NCI-H446 treated with DMSO at 0.1 percent for 48 hours (cell line): ENCODE measurements at regions not wholly inside any gene's neighbourhood (a gene's known extent, or its start where the extent isn't known, plus 50 kb on each side); places are given as distances from the start of the nearest gene placed in this dataset.

Experiments
- DNase-seq: peaks from one replicate; lab custom pipeline; 2025; lab: John Stamatoyannopoulos, UW

DNA sequence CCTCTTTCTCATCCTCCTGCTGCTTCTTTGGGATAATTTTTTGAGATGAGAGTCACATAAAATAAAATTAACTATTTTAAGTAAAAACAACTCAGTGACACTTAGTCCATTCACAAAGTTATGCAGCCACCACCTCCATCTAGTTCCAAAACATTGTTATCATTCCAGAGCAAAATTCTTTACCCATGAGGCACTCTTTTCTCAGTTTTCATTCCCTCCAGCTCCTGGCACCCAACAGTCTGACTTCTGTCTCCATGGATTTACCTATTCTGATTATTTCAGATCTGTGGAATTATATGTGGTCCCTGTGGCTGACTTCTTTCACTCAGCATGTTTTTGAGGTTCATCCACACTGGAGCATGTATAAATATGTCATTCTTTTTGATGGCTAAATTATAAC, 239.9 kb upstream of the DYNLRB2 start:
- no peak for DNase-seq

DNA sequence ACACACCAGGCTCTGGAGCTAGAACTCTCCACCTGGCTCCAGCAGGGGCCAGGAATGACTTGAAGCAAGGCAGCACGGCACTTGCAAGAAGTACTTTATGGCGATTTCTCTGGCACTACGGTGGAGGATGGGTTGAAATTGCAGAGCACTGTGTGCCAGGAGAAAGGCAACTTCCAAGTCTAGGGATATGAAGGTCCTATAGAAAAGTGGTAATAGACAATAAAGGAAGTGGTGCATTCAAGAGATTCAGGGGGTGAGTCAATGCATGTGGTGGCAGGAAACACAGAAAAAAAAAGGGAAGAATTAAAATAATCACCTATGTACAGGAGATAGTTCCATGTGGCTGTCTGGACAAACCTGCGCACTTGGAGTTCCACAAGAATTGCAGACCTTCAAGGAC, 240.3 kb upstream of the DYNLRB2 start:
- no peak for DNase-seq

DNA sequence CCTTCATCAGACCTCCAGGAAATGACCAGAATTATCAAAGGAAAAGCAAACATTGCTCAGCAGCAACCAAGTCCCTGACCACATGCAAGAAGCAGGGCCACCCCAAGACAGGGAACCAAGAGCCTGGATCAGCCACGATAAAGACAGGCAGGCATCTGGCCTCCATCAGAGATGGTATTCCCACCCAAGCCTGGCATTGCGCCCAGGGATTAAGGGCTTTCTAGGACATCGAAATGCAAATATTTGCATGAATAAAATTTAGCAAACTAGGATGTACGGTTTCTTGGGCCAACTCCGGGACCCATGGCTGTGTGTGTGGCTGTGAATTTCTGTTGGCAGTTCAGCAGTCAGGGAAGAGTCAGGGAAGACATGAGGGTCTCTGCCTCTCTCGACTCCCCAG, 241.4 kb upstream of the DYNLRB2 start:
- no peak for DNase-seq

DNA sequence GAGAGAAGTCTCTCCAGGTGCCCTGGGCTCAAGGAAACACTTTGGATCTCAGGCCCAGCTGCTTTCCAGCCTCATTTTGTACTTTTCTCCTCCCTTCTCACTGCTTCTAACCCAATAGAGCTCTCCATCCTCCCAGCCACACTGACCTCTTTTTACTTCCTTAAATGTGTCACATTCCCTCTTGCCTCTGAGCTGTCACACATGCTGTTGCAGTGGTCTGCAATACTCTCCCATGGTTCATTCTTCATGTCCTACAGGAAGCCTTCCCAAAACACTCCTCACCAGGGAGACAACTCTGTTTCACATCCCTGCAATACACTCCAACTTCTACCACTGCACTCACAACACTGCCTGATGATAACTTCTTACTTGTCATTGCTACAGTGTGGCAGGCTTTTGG, 242.1 kb upstream of the DYNLRB2 start:
- DNase-seq, result no peak

DNA sequence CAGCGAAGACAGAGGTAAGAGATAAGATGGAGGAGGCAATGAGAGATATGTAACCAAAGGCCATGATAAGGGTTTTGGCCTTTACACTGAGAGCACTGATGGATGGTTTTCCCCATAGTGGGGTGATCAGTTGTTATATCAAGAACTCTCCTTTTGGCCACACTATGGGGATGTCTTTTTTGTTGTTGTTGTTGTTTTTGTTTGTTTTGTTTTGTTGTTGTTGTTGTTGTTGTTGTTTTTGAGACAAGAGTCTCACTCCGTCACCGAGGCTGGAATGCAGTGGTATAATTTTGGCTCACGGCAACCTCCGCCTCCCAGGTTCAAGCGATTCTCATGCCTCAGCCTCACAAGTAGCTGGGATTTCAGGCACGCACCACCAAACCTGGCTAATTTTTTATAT, 244.8 kb upstream of the DYNLRB2 start:
- no peak for DNase-seq

DNA sequence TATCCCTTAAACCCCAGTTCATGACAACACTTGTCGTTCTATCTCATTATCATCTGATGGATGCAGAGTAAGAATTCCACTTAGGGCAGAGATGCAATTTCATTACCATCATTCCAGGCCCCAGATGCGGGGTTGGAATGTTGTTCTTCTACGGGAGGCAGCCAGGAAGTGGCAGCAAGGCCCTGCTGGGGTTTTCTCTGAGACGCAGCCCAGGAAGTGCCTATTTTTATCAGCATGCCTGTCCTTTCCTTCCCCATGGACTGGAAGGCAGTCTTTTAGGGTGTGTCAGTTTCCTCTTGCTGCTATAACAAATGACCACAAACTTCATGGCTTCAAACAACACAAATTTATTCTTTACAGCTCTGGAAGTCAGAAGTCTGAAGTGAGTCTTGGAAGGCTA, 246.6 kb upstream of the DYNLRB2 start:
- DNase-seq, result no peak

DNA sequence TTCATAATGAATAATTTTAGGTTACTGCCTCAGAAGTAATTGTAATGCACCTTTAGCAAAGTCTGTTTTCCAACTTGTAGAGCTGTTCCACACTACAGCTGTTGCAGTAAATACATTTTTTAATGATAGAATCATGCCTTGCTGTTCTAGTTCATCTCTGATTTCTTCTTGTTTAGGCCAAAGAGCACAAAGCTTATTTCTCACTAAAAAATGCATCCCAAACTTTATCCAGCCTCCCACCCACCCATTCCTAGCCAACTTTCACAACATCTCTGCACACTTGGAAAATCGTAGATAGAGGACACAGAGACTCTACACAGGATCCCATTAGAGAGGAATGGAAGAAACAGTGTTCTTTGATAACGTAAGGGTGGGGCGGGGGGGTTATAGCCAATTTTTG, 252.2 kb upstream of the DYNLRB2 start:
- no peak for DNase-seq

DNA sequence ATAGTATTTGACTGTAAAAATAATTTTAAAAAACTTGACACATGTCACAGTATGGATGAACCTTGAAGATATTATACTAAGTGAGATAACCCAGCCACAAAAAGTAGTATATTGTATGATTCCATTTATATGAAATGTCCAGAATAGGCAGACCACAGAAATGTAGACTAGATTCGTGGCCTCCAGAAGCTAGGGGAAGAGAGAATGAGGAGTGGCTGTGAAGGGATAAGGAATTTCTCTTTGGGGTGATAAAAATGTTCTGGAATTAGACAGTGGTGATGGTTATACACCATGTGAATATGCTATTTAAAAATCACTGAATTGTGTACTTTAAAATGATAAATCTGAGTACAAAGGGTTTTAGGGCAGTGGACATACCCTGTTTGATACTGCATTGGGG, 253.1 kb upstream of the DYNLRB2 start:
- no peak for DNase-seq

DNA sequence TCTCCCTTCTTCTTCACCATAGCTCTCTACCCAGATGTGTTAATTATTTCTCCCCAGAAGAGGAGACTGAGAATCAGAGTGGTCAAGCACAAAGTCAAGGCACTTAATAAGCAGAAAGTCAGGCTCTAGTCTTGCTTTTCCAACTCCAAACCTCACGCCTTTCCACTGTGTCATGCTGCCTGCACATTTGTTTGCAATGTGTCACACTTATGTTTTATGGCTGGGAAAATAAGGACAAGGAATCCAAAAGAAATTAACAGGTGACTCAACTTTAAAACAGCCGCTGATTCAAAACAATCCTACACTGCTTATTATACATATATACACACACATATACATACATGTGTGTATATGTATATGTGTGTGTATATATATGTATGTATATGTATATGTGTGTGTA, 255.7 kb upstream of the DYNLRB2 start:
- DNase-seq, result no peak

DNA sequence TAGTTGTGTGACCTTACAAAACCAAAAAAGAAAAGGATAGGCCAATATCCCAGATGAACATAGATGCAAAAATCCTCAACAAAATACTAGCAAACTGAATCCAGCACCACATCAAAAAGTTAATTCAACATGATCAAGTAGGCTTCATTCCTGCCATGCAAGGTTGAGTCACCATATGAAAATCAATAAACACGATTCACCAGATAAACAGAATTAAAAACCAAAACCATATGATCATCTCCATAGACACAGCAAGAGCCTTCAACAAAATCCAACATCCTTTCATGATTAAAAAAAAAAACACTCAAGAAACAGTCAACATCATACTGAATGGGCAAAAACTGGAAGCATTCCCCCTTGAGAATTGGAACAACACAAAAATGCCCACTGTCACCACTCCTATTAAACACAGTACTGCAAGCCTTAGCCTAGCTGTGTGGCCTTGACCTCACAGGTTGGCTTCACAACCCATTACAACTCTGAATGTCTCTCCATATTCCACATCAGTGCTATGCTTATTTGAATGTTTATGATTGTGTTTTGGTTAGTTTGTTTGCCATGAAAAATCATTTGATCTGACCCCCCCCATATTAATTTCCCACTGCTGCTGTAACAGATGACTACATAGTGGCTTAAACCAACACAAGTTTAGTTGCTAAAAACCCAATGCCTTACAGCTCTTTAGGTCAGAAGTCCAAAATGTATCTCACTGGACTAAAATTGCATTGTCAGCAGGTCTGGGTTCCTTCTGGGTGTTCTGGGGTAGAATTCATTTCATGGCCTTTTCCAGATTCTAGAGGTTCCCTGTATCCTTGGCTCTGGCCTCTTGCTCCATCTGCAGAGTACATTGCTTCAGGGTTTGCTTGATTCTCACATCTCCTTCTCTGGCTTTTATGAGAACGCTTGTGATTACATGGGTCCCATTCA, 257.1 kb upstream of the DYNLRB2 start:
- DNase-seq, result no peak

DNA sequence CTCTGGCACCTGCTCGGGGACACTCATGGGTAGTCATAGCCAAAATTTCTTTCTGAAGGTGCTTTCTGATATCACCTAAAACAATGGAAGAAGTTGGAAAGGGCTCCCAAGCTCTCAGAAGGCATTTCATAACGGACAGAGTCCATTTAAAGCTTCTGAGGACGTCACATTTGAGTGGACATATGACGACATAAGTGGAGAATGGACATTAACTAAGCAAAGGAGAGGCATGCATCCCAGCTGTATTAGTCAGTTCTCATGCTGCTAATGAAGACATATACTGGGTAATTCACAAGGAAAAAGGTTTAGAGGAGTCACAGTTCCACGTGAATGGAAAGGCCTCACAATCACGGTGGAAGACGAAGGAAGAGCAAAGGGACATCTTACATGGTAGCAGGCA, 260.2 kb upstream of the DYNLRB2 start:
- no peak for DNase-seq

DNA sequence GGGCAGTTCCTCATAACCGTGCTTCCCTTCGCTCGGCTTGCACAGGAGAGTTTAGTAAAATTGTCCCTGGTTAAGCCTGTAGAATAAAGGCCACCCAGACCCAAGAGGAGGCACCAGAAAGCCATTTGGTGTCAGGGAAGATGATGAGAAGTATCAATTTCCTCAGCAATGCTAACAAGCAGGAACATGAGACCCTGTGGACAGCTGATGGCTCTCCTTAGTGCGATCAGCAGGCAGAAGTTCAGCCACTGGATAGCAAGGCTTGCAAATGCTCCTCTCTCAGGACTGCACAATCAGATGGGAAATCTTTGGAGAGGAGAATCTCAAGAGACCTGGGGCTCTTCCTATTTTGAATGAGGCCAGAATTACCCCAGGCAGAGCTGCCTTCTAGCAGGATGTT, 261.1 kb upstream of the DYNLRB2 start:
- no peak for DNase-seq

DNA sequence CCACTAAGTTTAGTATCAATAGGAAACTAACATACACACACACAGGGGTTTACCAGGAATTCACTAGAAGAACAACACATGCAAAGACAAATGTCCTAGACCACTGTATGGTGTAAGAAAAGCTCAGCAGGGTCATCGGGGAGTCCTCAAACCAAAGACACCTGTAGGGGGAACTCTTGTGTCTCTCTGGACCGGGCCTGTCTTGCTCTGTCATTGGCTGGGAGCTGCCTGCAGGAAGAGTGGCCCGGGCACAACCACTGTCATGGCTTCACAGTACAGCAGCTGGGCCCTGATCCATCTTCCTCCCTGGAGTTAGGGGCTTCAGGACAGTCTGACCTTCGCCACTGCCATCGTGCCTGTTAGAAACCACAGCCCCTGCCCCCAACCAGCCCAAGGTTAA, 263.6 kb upstream of the DYNLRB2 start:
- DNase-seq, result no peak

DNA sequence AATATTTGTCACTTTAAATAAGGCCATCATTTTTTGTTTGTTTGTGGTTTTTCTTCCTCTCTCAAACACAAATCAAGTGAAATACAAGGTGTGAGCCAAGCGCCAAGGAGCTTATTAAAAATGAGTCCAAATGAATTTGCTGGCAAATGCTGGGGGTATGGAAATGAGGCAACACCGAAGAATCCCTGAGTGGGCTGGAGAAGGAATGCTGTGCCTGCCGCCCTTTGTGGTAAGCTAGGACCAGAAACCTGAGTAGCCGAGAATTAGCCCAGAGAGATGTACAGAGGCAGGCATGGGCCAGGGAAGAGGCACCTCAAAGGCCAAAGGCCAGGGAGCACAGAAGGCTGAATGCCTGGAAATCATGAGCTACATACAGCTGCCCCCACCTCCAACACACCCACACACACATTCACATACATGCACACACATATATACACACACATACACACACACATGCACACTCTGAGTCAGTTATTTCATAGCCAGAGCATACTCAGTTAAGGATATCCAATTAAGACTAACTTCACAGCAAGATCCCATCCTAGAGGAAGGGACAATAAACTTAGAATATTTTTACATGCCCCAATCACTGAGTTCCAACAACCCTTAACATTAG, 266.1 kb upstream of the DYNLRB2 start:
- DNase-seq, result no peak

DNA sequence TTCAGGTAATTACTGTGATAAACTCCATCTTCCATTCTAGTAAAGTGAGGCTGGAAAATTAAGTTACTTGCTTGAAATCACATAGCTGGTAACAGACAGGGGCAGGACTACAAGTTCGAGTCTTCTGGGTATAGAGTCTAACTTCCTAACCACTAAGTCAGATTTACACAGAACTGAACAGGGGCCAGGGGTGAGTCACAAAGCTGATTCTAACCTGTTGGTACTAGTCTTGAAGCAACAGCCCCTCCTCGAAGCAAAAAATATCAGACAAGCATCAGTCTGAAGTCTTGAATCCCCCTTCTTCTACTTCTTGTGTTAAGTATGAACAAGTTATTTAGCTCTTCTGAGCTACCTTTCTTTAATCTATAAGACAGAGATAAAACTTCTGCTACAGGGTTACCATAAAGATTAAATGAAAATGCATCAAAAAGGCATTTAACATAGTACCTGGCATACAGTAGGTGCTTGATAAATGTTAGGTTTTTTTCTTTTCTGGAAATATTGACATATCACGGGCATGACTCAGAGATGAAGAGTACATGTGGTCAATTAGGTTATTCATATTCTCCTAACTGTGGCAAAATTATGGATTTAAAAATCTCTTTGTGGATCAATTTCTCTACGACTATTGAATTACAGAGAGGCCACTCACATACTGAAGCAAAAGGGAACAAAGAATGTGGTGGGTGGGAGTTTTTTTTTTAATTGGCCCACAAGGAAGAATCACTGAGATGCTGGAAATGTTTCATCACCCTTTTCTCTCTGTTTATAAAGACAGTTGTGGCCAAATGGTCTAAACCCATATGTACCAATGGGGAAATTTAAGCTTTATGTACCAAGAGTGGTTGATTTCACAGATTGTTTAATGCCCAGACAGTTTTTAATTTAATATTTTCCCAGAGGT, 266.9 kb upstream of the DYNLRB2 start:
- DNase-seq, result no peak

DNA sequence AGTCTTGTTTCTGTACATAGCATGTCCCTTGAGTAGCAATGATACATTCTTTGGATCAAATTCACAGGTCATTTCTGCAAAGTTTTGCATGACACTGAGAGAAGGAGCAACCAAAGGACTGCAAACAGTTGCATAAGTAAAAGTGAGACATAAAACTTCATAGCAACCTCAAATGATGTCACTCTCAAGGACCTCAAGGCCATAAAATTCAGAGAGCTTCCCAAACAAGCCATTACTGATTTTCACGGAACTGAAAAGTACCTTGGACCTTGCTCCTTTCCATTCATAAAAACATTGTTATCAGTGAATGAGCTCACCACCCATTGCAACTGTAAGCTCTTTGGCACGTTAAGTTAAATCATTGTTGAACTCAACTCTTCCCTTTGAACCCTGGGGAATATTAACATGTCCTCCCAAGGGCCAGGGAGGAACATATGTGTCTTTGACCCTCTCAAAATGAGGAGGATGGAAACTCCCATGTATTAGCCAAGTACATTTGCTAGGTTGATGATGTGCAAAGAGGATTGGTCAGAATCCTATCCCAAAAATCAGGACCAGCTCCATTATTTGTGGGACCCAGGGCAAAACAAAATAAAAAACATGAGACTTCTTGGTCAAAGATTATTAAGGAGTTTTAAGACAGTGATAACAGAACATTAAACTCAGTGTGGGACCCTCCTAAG, 275.0 kb upstream of the DYNLRB2 start:
- DNase-seq, result no peak

DNA sequence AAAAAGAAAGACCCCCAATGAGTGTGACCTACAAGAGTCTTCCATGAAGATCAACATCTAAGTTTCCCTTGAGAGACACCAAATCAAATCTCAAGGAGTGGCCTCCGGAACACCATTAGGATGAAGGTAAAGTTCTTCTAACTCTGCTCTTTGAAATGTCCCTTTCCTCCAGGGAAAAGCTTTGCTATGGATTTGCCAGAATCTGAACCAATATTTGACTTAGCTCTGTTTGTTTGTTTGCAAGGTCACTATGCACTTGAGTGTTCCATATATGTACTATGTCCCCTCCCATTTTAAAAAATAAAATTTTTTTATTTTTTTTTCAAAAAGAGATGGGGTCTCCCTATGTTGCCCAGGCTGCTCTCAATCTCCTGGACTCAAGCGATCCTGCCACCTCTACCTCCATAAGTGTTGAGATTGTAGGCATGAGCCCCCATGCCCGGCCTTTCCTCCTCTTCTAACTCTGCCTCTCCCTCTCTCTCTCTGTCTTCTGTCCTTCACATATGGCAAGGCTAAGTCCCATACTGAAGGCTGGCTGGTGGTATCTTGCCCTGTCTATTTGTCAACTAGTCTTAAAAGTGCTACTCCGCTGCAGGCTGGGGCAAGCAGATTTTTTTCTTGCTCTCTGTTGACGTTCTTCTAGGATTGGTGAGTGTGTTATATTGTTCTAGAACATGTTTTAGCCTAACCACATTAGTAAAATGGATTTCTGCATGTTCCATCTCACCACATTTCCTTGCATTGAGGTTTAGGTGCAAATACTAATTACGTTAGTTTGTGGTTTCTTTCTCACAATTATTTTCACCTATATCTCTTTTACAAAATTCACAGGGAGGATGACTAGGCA, 276.7 kb upstream of the DYNLRB2 start:
- no peak for DNase-seq

DNA sequence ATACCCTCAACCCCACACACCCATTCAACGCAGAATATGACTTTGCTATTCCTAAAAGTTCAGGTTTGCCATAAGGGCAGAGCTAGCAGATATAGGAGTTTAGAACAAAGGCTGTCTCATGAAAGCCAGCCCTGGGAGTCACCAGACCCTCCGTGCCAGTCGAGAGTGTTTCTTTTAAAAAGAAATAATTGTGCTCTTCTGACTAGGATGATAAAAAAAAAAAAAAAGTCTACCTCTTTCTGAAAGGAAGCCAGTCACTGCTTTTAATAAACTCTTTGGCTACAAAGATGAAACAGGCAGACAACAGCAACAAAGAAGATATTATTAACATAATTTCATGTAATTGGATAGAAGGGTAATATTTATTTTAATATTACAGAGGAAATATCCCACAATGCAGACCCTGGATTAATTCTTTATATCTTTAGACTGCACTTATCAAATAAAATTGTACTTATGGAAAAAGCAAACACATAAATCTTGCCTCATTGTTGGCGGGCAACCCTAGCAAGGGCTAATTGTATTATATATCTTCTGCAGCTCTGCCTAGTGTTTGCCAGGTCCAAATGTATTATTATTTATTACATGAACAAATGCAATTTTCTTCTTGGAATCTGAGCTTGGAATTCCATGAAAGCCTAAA, 277.5 kb upstream of the DYNLRB2 start:
- no peak for DNase-seq

DNA sequence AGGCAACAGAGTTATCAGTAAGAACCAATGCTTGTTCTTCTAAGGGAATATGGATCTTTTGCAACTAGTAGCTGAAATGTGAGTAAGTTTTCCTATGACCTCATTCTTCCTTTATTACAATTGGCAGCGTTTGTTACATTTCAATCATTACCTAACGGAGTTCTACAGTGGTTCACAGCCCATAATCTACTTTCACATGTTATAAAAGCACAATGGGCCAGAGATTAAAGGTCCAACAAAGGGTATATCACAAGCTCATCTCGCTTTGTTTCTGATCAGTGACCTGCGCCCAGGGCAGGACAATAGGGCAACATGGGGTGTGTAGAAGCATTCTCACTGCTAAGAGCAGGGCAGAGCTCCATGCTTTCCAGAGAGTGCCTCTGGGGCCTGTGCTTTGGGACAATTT, 279.9 kb upstream of the DYNLRB2 start:
- no peak for DNase-seq

DNA sequence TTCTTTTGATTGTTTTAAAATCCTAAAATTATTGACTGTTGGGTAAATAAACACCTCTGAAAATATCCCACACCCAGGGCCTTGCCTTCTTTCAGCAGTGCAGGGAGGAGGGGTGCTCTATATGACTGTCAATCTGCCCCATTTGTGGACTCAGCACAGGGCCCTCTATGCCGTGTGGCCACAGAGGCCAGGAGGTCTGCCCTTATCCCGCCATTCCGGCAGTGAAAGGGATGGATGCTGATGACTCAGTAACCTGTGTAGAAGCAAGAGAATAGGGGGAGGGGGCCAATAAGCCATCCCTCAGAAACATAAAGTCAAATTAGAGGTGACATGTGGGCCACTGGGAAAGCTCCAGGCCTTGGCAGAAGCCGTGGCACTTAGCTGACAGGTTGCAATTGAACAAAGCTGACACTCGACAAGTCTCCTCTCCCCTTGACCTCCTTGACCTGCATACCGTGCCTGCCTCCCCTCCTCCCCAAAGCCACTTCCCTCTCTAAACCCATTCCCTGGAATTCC, 281.4 kb upstream of the DYNLRB2 start:
- DNase-seq, result no peak
